Naive B cell (primary cell): ENCODE measurements at regions not wholly inside any gene's neighbourhood (a gene's known extent, or its start where the extent isn't known, plus 50 kb on each side); places are given as distances from the start of the nearest gene placed in this dataset.

Experiments used
- ATAC-seq, 2 donors: fragments of 150-1000 bp; cut with Tn5 transposase; 2 replicates each; pipeline ENCODE4 v1.10.0; 2021; ENCODE audit warnings: low read depth in 2 of 2, mild to moderate bottlenecking in 2 of 2, moderate library complexity in 2 of 2
- DNase-seq: peaks from one replicate; pipeline ENCODE4 v3.0.0; 2022
- H3K27ac Mint-ChIP-seq, 6 donors: one replicate each; pipeline ENCODE4 v1.8.0; 2020 to 2022; ENCODE audit warnings: mild to moderate bottlenecking in 6 of 6, mixed read lengths in 6 of 6, moderate library complexity in 5 of 6, inconsistent platforms in 2 of 6
- H3K27me3 Mint-ChIP-seq, 3 donors: one replicate each; pipeline ENCODE4 v1.8.0; 2021 to 2022; ENCODE audit warnings: mixed read lengths in 3 of 3, mild to moderate bottlenecking in 1 of 3
- H3K36me3 Mint-ChIP-seq, 2 donors: one replicate each; pipeline ENCODE4 v1.8.0; 2020 to 2022; ENCODE audit warnings: mixed read lengths in 2 of 2, inconsistent platforms in 1 of 2, mild to moderate bottlenecking in 1 of 2
- H3K4me1 Mint-ChIP-seq, 3 donors: one replicate each; pipeline ENCODE4 v1.8.0; 2020 to 2022; ENCODE audit warnings: mixed read lengths in 3 of 3, inconsistent platforms in 1 of 3, mild to moderate bottlenecking in 1 of 3, moderate library complexity in 1 of 3
- H3K4me3 Mint-ChIP-seq, 8 donors: one replicate each; pipeline ENCODE4 v1.8.0; 2020 to 2022; ENCODE audit warnings: mild to moderate bottlenecking in 8 of 8, mixed read lengths in 8 of 8, moderate library complexity in 8 of 8, inconsistent platforms in 2 of 8
- H3K9me3 Mint-ChIP-seq, 7 donors: one replicate each; pipeline ENCODE4 v1.8.0; 2020 to 2022; ENCODE audit warnings: mixed read lengths in 7 of 7, mild to moderate bottlenecking in 5 of 7, inconsistent platforms in 2 of 7, moderate library complexity in 1 of 7

GRCh38 chr2:172244419-172245130 is 141.9 kb upstream of the DLX2 start:
- no peak for DNase-seq
- Mint-ChIP-seq H3K27me3 (no peaks in the 10 kb centered on the region), H3K9me3 (peaks cover 0 to 8% (median 0%) of the 10 kb centered on the region in 7 donors), H3K4me3 (no peak overlapping the region), H3K36me3 (no peaks in the 10 kb centered on the region), H3K4me1 (no peaks in the 10 kb centered on the region), H3K27ac (no peak overlapping the region)
- no peak for ATAC-seq

- no peak for DNase-seq
- Mint-ChIP-seq H3K9me3 (peaks cover 0 to 8% (median 0%) of the 10 kb centered on the region in 7 donors), H3K27me3 (no peaks in the 10 kb centered on the region)
These were observed 143.9 kb upstream of the DLX2 start for GRCh38 chr2:172246649-172247048.

GRCh38 chr2:172247203-172247602 is 144.5 kb upstream of the DLX2 start:
- Mint-ChIP-seq H3K27me3 (no peaks in the 10 kb centered on the region), H3K36me3 (no peaks in the 10 kb centered on the region), H3K4me1 (no peaks in the 10 kb centered on the region), H3K4me3 (no peak overlapping the region), H3K9me3 (peaks cover 0 to 8% (median 0%) of the 10 kb centered on the region in 7 donors), H3K27ac (no peak overlapping the region)
- no peak for DNase-seq
- ATAC-seq = no peak

More at GRCh38 chr2:172246649-172247048, 143.9 kb upstream of the DLX2 start:
- no peak for ATAC-seq
- Mint-ChIP-seq H3K27ac (no peak overlapping the region), H3K4me3 (no peak overlapping the region), H3K36me3 (no peaks in the 10 kb centered on the region), H3K4me1 (no peaks in the 10 kb centered on the region)

GRCh38 chr2:172248381-172248780 is 145.7 kb upstream of the DLX2 start:
- no peak overlapping the region for H3K4me3 Mint-ChIP-seq

GRCh38 chr2:172248785-172249187 is 146.1 kb upstream of the DLX2 start:
- no peak for ATAC-seq
- no peak overlapping the region for H3K4me3 Mint-ChIP-seq
- no peak overlapping the region for H3K27ac Mint-ChIP-seq
- H3K4me1 Mint-ChIP-seq = no peaks in the 10 kb centered on the region
- DNase-seq = no peak
- H3K36me3 Mint-ChIP-seq = no peaks in the 10 kb centered on the region
- H3K9me3 Mint-ChIP-seq = peaks cover 0 to 8% (median 0%) of the 10 kb centered on the region in 7 donors
- H3K27me3 Mint-ChIP-seq = no peaks in the 10 kb centered on the region

More at GRCh38 chr2:172248381-172248780, 145.7 kb upstream of the DLX2 start:
- no peaks in the 10 kb centered on the region for H3K4me1 Mint-ChIP-seq
- H3K36me3 Mint-ChIP-seq = no peaks in the 10 kb centered on the region
- ATAC-seq (no peak), DNase-seq (no peak)
- H3K9me3 Mint-ChIP-seq = peaks cover 0 to 8% (median 0%) of the 10 kb centered on the region in 7 donors
- H3K27ac Mint-ChIP-seq = no peak overlapping the region
- no peaks in the 10 kb centered on the region for H3K27me3 Mint-ChIP-seq

GRCh38 chr2:172249334-172249733 is 146.6 kb upstream of the DLX2 start:
- Mint-ChIP-seq H3K4me1 (no peaks in the 10 kb centered on the region), H3K27me3 (no peaks in the 10 kb centered on the region), H3K36me3 (no peaks in the 10 kb centered on the region), H3K27ac (no peak overlapping the region), H3K4me3 (no peak overlapping the region), H3K9me3 (peaks cover 0 to 8% (median 0%) of the 10 kb centered on the region in 7 donors)
- no peak for DNase-seq
- ATAC-seq = no peak

GRCh38 chr2:172249986-172250385 is 147.3 kb upstream of the DLX2 start:
- no peaks in the 10 kb centered on the region for H3K36me3 Mint-ChIP-seq
- no peaks in the 10 kb centered on the region for H3K27me3 Mint-ChIP-seq
- no peak overlapping the region for H3K4me3 Mint-ChIP-seq
- ATAC-seq = no peak
- no peak for DNase-seq
- H3K9me3 Mint-ChIP-seq = peaks cover 0 to 8% (median 0%) of the 10 kb centered on the region in 7 donors
- H3K4me1 Mint-ChIP-seq = no peaks in the 10 kb centered on the region
- peak overlapping the region in 1 of 6 donors; percentile 7 for H3K27ac Mint-ChIP-seq

- H3K36me3 Mint-ChIP-seq = no peaks in the 10 kb centered on the region
- H3K27ac Mint-ChIP-seq = no peak overlapping the region
- no peaks in the 10 kb centered on the region for H3K4me1 Mint-ChIP-seq
- no peak for DNase-seq
- no peak for ATAC-seq
- H3K27me3 Mint-ChIP-seq = no peaks in the 10 kb centered on the region
- H3K4me3 Mint-ChIP-seq = no peak overlapping the region
- H3K9me3 Mint-ChIP-seq = peaks cover 0 to 8% (median 0%) of the 10 kb centered on the region in 7 donors
These were observed 148.5 kb upstream of the DLX2 start for GRCh38 chr2:172251231-172251630.

- Mint-ChIP-seq H3K4me3 (no peak overlapping the region), H3K9me3 (peaks cover 0 to under 1% (median 0%) of the 10 kb centered on the region in 7 donors), H3K27me3 (peaks cover 0 to 8% (median 0%) of the 10 kb centered on the region in 3 donors), H3K36me3 (no peaks in the 10 kb centered on the region), H3K27ac (no peak overlapping the region), H3K4me1 (no peaks in the 10 kb centered on the region)
- no peak for ATAC-seq
- no peak for DNase-seq
These were observed 149.5 kb upstream of the DLX2 start for GRCh38 chr2:172252154-172252553.

- no peak overlapping the region for H3K4me3 Mint-ChIP-seq
- ATAC-seq (no peak), DNase-seq (no peak)
These were observed 150.7 kb upstream of the DLX2 start for GRCh38 chr2:172253190-172254052.

GRCh38 chr2:172256886-172257285 is 154.2 kb upstream of the DLX2 start:
- H3K27ac Mint-ChIP-seq = no peak overlapping the region
- no peak overlapping the region for H3K4me3 Mint-ChIP-seq
- ATAC-seq (no peak), DNase-seq (no peak)
- no peaks in the 10 kb centered on the region for H3K4me1 Mint-ChIP-seq
- peaks cover 0 to 8% (median 0%) of the 10 kb centered on the region in 3 donors for H3K27me3 Mint-ChIP-seq
- H3K36me3 Mint-ChIP-seq = no peaks in the 10 kb centered on the region
- no peaks in the 10 kb centered on the region for H3K9me3 Mint-ChIP-seq

More at GRCh38 chr2:172253190-172254052, 150.7 kb upstream of the DLX2 start:
- Mint-ChIP-seq H3K36me3 (no peaks in the 10 kb centered on the region), H3K4me1 (no peaks in the 10 kb centered on the region), H3K9me3 (no peaks in the 10 kb centered on the region), H3K27me3 (peaks cover 0 to 8% (median 0%) of the 10 kb centered on the region in 3 donors), H3K27ac (no peak overlapping the region)

GRCh38 chr2:172259827-172260226 is 157.1 kb upstream of the DLX2 start:
- Mint-ChIP-seq H3K27me3 (peaks cover 0 to 8% (median 0%) of the 10 kb centered on the region in 3 donors), H3K4me3 (no peak overlapping the region), H3K4me1 (no peaks in the 10 kb centered on the region), H3K9me3 (peaks cover 0 to 5% (median 3%) of the 10 kb centered on the region in 7 donors), H3K27ac (no peak overlapping the region), H3K36me3 (no peaks in the 10 kb centered on the region)
- no peak for ATAC-seq
- DNase-seq = no peak

- Mint-ChIP-seq H3K4me3 (no peak overlapping the region), H3K27ac (no peak overlapping the region), H3K9me3 (peaks cover 0 to 9% (median 3%) of the 10 kb centered on the region in 7 donors), H3K36me3 (no peaks in the 10 kb centered on the region), H3K4me1 (no peaks in the 10 kb centered on the region), H3K27me3 (peaks cover 0 to 8% (median 0%) of the 10 kb centered on the region in 3 donors)
- no peak for ATAC-seq
- no peak for DNase-seq
These were observed 157.6 kb upstream of the DLX2 start for GRCh38 chr2:172260336-172260735.

GRCh38 chr2:172261292-172261691 is 158.6 kb upstream of the DLX2 start:
- Mint-ChIP-seq H3K9me3 (peaks cover 3 to 16% (median 5%) of the 10 kb centered on the region in 7 donors), H3K27me3 (peaks cover 0 to 8% (median 0%) of the 10 kb centered on the region in 3 donors), H3K36me3 (no peaks in the 10 kb centered on the region), H3K4me1 (no peaks in the 10 kb centered on the region), H3K4me3 (no peak overlapping the region), H3K27ac (no peak overlapping the region)
- ATAC-seq = no peak
- no peak for DNase-seq
